ENCODE measurements at regions not wholly inside any gene's neighbourhood (a gene's known extent, or its start where the extent isn't known, plus 50 kb on each side); places are given as distances from the start of the nearest gene placed in this dataset.

DNA sequence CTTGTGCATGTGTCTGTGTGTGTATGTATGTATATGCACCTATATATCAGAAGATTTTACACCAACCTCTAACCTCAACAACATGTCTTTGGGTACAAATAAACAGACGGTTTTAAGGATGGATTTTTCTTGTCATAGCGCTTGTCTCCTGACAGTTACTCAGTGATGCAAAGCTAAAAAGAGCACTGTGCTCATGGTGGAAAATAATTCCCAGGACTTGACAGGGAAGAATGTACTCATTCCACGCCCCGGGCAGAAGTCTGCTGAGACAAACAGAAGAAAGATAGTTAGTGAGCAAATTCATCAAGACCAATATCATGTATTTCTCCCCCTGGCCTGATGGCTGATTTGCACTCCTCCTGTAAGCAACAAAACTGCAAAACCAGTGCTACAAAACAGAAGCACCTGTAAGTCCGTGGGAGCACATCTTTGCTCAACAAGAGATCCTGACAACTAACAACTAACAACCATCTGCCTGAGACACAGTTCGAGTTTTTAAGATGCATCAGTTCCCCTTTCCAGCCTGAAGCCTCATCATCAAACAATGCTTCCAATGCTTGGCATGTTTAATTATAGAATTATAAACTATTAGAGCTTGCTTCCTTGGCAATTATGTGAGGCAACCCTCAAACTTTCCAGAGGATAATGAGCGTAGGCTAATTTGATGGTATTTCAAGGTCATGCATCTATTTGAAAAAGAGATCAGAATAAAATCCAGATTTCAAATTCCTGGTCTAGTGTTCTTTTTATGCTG, 812.7 kb upstream of the MIR17HG start:
- DNase-seq (ENCODE audit: low read depth): no peak

DNA sequence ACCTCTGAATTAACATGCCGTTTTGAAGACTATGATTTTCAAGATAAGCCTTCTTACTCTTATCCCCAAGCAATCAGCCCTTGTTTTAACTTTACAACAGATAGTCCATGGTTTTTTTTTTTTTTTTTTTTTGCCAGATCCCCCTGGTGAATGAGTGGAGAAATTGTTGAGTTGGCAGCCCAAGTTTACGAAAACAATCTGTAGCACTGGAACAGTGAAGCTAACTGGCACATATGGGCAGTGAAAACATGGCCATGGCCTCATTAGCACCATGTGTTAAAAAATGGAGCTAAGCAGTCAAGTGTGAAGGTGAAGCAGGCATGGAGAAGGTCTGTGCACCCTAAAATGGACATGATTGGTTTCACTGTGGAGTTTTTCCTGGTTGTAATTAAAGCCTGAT, 812.1 kb upstream of the MIR17HG start:
- DNase-seq (ENCODE audit: low read depth): no peak

DNA sequence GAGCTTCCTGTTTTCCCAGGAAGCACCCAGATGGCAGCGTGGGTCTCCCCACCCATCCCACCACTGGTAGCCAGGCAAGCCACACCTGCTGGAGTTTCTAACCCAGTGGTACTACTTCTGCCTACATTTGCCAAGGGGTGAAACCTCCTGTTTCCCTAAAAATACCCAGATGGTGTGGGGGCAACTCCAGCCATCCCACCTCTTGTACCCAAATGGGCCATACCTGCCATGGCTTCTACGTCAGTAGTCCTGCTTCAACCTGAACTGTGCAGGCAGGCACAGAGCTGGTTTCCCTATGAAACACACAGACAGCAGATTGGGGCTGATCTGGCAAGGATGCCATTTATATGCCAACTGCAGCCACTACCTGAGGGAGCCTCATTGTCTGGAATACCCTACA, 809.4 kb upstream of the MIR17HG start:
- no peak for DNase-seq (ENCODE audit: low read depth)

DNA sequence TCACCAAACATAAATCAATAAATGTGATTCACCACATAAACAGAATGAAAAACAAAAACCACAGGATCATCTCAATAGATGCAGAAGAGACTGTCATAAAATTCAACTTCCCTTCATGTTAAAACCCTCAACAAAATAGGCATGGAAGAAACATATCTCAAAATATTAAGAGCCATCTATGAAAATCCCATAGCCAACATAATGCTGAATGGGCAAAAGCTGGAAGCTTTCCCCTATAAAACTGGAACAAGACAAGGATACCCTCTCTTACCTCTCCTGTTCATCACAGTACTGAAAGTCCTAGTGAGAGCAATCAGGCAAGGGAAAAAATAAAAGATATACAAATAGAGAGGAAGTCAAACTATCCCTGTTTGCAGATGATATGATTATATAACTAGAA, 806.1 kb upstream of the MIR17HG start:
- DNase-seq (ENCODE audit: low read depth): no peak

DNA sequence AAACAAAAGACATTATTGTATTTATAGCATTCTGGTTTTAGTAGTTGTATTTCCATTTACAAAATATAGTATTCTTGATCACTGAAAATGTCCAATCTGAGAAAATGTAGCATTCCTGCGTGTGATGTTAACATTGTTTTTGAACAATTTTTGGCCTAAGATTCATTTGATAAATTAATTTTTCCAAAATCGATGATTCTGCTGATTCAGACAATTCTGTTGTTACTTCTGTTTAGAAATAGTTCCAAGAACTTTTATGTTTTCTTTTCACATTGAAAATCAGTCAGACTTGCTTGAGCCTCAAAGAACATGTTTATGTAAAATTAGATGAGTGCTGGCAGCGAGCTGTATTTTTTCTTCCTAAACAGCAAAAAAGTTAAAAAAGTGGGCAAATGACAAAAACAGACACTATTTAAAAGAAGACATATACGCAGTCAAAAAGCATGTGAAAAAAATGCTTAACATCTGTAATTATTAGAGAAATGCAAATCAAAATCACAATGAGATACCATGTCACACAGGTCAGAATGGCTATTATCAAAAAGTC, 804.5 kb upstream of the MIR17HG start:
- DNase-seq (ENCODE audit: low read depth): no peak

DNA sequence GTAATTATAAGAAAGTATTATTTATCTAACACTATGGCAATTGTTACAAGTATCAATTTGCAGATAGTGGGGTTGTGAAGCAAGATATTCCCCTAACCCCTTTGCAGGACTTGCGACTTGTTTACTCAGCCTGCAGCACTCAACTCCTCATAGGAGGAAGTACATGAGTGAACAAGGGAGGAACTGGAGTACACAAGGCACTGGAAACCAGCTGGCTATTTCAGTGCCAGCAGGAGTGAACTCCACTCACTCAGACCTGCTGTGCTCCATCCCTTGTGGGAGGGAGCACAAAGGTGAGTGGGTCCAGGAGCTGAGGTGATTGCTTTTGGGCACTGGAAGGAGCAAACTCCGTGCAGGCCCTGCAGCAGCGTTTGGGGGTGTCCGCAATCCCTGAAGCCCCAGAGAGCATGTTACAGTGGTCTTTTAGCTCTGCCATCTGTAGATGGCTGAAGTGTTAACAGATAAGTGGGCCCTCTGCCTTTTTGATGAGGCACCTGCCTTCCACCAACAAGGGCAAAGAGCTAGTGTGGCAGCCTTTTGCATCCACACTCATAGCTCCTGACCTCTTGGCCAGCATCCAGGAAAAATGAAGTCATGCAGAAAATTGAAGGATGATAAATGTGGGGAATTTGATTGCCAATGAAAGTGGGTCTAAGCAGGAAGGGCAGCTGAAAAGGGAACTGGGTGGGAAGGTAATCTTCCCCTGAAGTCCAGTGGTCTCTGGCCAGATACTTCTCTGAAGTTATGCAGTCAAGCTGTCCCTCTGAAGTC, 802.2 kb upstream of the MIR17HG start:
- DNase-seq (ENCODE audit: low read depth): no peak

DNA sequence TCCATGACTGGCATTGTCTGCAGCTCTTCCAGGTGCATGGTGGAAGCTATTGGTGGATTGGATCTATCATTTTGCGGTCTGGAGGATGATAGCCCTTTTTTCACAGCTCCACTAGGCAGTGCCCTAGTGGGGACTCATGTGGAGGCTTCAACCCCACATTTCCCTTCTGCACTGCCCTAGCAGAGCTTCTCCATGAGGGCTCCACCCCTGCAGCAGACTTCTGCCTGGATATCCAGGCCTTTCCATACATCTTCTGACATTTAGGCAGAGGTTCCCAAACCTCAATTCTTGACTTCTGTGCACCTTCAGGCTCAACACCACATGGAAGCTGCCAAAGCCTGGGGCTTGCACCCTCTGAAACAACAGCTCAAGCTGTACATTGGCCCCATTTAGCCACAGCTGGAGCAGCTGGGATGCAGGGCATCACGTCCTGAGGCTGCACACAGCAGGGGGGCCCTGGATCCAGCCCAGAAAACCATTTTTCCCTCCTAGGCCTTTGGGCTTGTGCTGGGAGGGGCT, 800.2 kb upstream of the MIR17HG start:
- DNase-seq (ENCODE audit: low read depth): no peak

DNA sequence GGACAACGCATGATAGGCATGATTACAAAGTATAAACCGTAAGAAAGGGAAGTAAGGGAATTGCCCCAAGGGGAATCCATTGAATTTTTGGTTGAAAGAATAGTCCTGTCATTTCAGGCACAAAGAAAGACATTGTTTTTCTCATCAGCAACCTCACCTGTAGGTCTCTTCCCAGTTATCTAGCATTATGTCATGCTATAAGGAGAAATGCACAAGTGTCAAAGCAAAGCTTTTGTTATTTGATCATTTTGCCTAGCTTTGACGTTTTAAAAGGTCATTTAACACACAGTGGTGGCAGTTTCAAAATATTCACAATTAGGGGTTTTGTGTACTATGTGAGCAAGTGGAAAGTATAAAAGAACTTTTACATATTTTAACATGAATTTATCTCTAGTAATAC, 796.2 kb upstream of the MIR17HG start:
- DNase-seq (ENCODE audit: low read depth): no peak

DNA sequence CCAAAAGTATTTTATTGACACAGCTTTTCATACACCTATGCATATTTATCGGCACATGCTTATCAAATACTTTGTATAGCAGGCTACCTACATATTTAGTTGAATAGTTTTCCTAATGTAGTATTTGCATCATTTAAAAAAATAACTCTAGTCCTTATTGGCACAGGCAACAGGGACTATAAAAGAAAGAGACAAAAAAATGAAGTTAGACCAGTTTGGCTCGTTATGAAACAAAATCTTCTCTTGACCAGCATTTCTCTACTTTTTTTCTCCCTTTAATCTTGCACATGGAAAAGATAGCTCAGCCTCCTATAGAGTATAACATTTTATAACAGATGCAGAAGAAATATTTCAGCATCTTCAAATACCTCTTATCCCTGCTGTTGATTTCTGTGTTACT, 794.8 kb upstream of the MIR17HG start:
- DNase-seq (ENCODE audit: low read depth): no peak

DNA sequence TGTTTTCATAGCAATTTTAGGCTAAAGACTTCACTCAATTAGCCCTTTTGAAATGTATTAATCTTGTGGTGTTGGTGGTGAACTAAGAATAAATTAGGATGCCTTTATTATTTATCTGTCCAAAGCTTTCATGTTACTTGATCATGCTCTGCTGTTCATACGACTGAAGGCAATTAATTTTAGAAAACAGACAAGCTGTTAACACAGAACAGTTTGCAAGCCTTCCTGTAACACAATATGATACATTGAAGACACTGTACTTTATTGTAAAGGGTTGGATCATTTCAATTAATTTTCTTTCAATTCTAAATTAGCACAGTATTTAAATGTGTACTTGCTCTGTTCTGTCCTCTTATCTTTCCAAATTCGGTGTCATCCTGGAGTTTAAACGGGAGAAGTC, 794.3 kb upstream of the MIR17HG start:
- DNase-seq (ENCODE audit: low read depth): no peak

DNA sequence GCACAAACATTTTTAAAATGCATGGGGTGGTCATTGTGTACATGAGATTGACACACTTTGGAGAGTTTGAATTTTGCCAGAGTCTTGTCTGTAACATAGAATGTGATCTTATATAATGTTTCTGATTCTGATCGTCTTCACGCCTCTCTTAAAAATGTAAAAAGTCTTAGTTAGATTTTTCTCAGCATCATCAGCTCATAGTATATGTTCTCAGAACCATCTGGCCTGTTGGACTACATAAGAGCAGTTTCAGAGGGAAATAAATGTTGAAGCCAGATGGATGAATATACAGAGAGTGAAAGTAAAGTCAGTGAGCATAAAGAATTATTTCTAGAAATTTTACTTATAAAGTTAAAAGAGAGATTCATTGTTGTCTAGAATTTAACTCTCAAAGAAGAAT, 789.9 kb upstream of the MIR17HG start:
- DNase-seq (ENCODE audit: low read depth): no peak

DNA sequence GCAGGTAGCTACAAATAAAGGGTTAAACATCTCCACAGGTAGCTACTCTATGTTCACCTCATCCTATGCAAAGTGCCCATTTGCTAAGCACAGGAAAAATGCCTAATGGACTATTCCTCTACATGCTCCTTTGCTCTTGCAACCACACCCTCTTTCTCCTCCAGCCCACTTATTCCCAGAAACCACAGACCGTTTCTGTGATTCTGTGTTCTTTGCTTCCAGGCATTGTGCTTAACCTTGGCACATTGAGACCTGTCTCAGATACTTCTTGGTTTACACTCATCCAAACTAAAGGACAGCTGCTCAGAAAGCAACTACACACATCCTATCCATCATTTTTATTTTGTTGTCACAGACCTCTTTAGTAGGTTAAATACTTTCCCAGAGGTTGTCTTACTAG, 785.0 kb upstream of the MIR17HG start:
- DNase-seq (ENCODE audit: low read depth): no peak

DNA sequence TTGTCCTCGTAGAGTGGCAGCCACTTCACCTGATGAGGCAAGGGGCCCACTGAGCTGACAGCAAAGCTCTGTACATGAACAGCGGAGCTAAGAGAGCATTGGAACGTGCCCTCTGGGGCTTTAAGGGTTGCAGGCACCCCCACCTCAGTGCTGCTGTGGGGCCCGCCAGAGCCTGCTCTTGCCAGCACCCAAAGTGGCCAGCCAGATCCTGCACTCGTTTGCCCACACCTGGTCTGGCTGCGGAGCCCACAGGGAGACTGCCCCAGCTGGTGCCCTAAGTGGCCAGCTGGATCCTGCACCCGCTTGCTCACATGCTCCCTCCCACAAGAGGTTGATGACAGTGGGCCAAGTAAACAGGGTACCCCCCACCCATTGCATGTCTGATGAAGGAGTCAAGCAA, 783.4 kb upstream of the MIR17HG start:
- DNase-seq (ENCODE audit: low read depth): no peak

DNA sequence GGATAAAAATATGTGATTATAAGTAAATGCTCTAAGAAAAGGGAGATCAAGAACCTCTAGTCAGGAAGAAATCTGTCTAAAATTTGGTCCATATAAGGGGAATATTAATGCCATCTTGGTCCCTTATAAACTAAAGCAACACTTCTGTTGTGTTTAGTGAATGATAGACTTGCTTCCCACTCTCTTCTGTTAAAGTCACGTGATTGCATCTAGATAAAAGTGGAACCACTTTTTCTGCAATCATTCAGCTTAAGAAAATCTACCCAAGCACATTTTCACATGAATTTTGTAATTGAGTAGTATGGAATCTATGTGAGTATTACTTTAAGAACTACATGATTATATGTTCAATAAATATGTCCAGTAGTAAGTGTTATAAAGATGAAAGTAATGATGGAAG, 782.9 kb upstream of the MIR17HG start:
- DNase-seq (ENCODE audit: low read depth): no peak

DNA sequence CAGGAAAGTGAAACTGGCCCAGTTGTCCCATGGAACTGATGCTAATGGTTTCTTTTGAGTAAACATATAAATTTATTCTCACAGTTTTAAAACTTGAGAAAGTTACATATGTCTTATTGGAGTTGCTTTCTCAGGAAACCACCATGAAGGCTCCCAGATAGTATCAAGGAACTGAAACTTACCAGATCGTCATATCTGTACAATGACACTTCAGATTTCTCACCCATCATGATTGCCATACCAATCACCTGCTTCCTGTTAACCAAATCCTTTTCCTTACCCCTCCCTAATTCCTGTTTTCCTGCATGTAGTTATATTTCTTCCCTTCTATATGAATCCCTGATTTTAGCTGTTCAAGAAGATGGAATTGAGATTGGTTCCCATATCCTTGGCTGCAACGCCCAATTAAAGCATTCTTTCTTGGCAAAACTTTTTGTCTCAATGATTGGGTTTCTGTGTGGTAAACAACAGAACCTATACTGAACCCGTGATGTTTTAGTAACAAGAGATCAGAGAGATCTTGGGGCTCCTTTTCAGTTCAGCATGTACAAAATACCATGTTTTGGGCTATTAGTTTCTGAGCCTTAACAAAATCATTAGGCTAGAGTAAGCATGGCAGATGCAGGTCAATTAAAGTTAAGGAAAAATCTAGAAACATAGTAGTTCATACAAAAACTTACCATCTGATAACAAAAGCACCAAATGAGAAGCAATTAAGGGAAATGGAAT, 781.3 kb upstream of the MIR17HG start:
- no peak for DNase-seq (ENCODE audit: low read depth)

DNA sequence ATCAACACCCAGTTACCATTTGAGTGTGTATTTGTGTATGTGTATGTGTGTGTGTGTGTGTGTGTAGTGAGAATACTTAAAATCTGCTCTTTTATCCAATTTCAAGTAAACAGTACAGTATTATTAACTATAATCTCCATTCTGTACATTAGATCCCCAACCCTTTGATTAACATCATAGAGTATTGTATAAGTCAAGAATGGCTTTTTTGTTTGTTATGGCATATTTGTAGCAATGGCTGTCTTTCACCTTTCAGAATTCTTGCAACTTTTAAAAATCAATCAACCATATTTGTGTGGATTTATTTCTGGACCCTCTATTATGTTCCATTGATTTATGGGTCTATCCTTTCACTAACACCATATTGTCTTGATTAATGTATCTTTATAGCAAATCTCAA, 779.3 kb upstream of the MIR17HG start:
- no peak for DNase-seq (ENCODE audit: low read depth)

DNA sequence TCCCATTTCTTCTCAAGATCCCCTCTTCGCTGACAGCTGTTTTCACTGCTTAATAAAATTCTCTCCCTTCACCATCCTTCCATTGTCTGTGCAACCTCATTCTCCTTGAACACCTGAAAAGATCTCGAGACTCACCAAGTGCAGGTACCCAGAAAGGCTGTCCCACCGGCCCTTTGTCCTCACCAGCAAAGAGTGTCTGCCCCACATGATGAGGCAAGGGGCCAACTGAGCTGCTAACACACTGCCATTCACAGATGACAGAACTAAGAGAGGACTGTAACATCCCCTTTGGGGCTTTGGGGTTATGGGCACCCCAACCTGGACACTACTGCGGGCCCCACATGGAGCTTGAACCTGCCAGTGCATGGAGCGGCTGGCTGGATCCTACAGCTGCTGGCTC, 771.4 kb upstream of the MIR17HG start:
- no peak for DNase-seq (ENCODE audit: low read depth)

DNA sequence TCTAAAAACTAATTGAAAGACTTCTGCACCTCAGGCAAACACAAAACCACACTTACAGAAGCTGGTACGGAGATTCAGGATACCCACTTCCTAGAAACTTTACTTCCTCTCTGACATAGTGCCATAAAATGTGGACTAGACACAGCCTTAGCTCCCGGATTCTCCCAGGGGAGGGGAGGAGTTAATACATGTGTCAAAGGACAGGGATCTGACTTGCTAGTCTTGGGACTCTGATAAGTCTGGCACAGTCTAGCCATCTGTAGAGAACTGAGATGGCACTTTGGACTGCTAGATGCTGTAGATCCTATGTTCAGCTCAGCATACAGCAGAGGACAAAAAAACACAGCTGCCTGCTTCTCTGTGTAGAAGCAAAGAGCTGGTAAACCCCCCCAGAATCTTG, 769.8 kb upstream of the MIR17HG start:
- DNase-seq (ENCODE audit: low read depth): no peak

DNA sequence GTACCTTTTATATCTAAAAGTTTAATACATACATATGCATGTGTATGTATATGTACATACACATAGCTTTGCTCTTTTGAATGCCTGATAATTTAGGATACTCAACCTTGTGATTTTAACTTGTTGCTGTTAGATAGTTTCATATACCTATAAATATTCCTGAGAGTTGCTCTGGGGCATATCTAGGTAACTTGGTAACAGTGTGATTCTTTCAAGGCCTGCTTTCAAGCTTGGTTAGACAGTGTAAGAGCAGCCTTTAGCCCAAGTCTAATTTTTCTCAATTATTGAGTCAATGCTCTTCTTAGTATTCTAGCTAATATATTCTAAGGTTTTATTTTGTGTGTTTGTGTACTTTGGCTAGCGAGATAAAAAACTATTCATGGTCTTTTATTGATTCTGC, 762.1 kb upstream of the MIR17HG start:
- no peak for DNase-seq (ENCODE audit: low read depth)

DNA sequence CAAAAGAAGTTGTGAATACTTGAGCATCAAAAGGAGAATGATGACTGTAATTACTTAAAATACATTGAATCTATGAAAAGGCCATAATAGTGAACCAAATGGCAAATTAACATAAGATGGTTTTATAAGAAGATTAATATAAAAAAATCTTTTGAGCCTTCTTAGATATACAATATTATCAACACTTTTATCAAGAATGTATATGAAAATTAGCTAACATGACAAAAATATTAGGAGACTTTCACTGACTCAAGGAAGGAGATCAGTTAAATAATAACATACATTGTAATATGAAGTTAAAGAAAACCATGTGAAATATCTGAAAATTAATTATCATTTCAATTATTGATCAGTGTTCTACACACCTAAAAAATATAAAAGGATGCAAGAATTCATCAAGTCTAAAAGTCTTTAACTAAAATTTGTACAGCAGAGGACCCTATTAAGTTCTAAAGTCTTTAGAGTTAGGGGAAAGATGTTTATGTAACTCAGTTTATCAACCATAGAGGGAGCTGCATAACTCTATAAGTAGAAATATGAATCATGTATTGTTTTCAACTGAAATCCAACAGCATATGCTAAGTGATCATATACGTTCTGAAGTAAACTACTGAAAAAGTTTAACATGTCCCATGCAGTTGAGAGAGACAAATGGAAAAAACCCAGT, 756.1 kb upstream of the MIR17HG start:
- no peak for DNase-seq (ENCODE audit: low read depth)

DNA sequence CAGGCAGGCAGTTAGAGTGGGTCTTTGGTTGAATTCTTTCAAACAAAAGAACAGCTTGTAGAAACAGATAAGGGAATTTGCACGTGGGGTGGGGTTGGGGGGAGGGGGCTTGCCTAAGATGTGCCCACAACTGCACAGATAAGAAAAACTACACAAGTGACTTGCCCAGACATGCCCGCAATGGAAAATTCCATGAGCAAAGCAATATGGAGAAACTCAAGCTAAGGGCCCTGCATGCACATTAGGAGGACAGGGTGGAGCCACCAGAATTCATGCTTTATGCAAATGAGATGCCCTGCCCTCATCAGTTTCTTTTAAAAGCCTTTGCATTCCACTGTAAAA, 755.6 kb upstream of the MIR17HG start:
- DNase-seq (ENCODE audit: low read depth): no peak

DNA sequence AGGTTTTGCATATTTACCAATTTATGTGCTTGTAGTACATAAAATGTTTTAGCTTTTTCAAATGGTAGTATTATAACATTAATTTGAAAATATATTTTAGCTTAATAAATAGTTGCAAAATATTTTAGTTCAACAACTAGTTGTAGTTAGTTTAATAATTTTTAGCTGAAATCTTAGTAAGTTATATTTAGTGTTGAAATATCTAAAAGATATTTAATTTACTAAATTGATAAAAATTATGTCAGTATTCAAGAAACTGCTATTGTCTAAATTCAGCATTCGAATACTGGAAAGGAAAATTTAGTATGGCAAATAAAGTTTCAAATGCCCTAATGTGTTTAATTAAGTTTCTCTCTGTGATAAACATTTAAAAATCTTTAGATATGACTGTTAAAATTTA, 754.5 kb upstream of the MIR17HG start:
- no peak for DNase-seq (ENCODE audit: low read depth)
